Urinary bladder (tissue), 3 donors: ENCODE measurements at regions not wholly inside any gene's neighbourhood (a gene's known extent, or its start where the extent isn't known, plus 50 kb on each side); places are given as distances from the start of the nearest gene placed in this dataset.
"Not testable (repeated sequence)": the region's sequence is repeated elsewhere in the genome, so short reads cannot be mapped to it uniquely, and the experiment has no call there.

Source experiments
- DNase-seq: peaks from one replicate; pipeline ENCODE4 v3.0.0-alpha.2; 2015; ENCODE audit errors: extremely low spot score
- H3K27ac ChIP-seq: one replicate; pipeline ENCODE4 v1.5.1; 2013; ENCODE audit warnings: low read depth, mild to moderate bottlenecking, moderate library complexity
- H3K36me3 ChIP-seq: one replicate; pipeline ENCODE4 v1.6.1; 2013; ENCODE audit warnings: mild to moderate bottlenecking, moderate library complexity; ENCODE audit not compliant: insufficient read depth
- H3K4me1 ChIP-seq: one replicate; pipeline ENCODE4 v1.6.1; 2013; ENCODE audit warnings: mild to moderate bottlenecking, moderate library complexity; ENCODE audit not compliant: insufficient read depth
- H3K4me3 ChIP-seq: one replicate; pipeline ENCODE4 v1.5.1; 2013; ENCODE audit warnings: low read depth, low read length
- WGBS: extraction: QIAGEN DNeasy Blood & Tissue Kit; methylation state at CpG from one replicate; pipeline ENCODE4 v1.1.7; 2013; 5-methylcytosine and 5-hydroxymethylcytosine counted together
- donor health status: healthy with polysubstance abuse.
- donor health status: healthy.

- no peak for DNase-seq
- no peaks in the 10 kb centered on the region for H3K36me3 ChIP-seq
- no peak overlapping the region for H3K27ac ChIP-seq
- H3K4me3 ChIP-seq, result no peak overlapping the region
- H3K4me1 ChIP-seq, result no peaks in the 10 kb centered on the region
- 62% methylated on average over 3 of the region's 3 CpGs for WGBS
These were observed 1221.2 kb downstream of the CDH8 start for GRCh38 chr16:60815033-60815432.

- no peak for DNase-seq
- Histone ChIP-seq H3K4me3 (no peak overlapping the region), H3K27ac (no peak overlapping the region), H3K36me3 (no peaks in the 10 kb centered on the region), H3K4me1 (no peaks in the 10 kb centered on the region)
These were observed 1224.6 kb downstream of the CDH8 start for GRCh38 chr16:60811657-60812056.

DNA sequence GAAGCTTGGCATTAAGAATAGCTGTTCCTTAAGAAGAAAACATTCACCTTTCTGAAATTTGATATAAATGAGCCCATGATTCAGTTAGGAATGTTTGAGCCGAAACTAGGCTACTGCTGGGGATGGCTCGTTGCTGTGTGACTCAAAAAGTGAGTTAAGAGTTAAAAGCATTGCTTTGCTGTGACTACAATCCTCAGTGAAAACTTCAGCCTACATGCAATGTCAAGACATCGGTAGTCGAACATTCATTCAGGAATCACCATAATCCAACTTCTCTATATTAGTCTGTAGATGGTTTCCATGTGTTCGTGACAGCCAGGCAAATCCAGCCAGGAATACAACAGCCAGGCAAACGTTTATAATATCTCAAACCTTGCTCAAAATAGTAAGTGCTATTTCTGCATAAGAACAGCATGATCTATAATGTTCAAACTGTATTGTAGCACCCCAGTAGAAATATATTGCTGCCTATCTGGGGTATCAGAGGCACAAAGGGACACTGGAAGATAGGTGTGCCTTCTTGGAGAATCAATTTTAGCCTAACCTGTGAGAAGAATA, 1225.1 kb downstream of the CDH8 start:
- WGBS, result 29% methylated on average over 6 of the region's 6 CpGs
- no peak overlapping the region for H3K27ac ChIP-seq
- H3K4me3 ChIP-seq, result no peak overlapping the region
- no peak for DNase-seq
- no peaks in the 10 kb centered on the region for H3K4me1 ChIP-seq
- H3K36me3 ChIP-seq, result no peaks in the 10 kb centered on the region

GRCh38 chr16:60810250-60810649, 1226.0 kb downstream of the CDH8 start:
- DNase-seq, result no peak
- Histone ChIP-seq H3K36me3 (no peaks in the 10 kb centered on the region), H3K27ac (no peak overlapping the region), H3K4me1 (no peaks in the 10 kb centered on the region), H3K4me3 (no peak overlapping the region)

DNA sequence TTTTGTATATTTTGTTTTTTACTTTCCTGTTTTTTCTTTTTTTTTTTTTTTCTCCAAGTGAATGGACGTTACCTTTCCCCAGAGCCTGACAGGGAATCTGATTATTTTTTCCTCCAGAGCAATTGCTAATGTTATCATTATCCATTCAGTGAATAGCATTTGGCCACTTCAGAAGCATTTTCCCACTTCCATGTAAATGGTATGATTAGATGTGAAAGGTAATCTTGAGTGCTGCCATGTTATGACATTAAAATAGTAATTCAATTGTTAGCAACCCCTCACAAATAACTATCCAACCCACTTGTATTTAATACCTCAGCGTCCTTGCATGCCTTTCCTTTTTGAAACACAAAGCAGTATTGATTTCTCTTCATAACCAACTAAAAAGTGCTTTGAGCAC, 1243.8 kb downstream of the CDH8 start:
- WGBS, result 66% methylated on average over 2 of the region's 2 CpGs
- DNase-seq, result no peak
- H3K27ac ChIP-seq, result no peak overlapping the region
- no peak overlapping the region for H3K4me3 ChIP-seq
- no peaks in the 10 kb centered on the region for H3K4me1 ChIP-seq
- H3K36me3 ChIP-seq, result no peaks in the 10 kb centered on the region

DNA sequence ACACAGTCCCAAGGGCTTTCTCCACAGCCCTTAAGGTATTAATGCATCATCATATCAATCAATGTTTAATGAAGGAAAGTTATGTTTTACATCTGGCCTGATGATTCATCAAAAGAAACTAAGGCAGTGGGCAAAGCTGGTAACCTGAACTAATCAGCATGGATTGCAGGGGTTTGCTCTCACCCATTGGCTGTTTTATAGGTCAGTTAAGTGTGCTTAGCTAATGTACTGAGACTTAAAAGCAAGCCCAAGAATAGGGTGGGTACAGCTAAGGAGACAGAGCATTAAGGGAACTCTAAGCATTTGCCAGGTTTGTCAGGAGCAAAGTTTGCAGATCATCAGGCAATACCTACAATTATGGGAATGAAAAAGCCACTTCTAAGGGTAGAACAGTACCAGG, 1247.6 kb downstream of the CDH8 start:
- Histone ChIP-seq H3K4me1 (no peaks in the 10 kb centered on the region), H3K4me3 (no peak overlapping the region), H3K36me3 (no peaks in the 10 kb centered on the region), H3K27ac (no peak overlapping the region)
- no peak for DNase-seq

DNA sequence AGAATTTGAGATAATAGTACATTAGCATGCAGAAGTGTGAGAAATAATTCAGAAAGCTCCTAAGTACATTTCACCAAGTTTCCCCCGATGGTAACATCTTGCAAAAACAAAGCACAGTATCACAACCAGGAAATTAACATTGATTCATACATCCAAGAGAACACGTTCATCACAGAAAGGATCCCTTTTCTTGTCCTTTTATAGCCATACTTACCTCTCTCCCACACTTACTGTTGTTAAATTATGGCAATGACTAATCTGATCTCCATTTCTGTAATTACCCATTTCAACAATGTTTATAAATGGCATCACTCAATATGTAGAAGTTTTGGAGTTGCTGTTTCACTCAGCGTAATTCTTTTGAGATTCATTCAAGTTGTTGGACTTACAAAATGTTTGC, 1260.0 kb downstream of the CDH8 start:
- Histone ChIP-seq H3K27ac (no peak overlapping the region), H3K4me3 (no peak overlapping the region), H3K4me1 (no peaks in the 10 kb centered on the region), H3K36me3 (no peaks in the 10 kb centered on the region)
- 84% methylated on average over 3 of the region's 3 CpGs for WGBS
- no peak for DNase-seq

DNA sequence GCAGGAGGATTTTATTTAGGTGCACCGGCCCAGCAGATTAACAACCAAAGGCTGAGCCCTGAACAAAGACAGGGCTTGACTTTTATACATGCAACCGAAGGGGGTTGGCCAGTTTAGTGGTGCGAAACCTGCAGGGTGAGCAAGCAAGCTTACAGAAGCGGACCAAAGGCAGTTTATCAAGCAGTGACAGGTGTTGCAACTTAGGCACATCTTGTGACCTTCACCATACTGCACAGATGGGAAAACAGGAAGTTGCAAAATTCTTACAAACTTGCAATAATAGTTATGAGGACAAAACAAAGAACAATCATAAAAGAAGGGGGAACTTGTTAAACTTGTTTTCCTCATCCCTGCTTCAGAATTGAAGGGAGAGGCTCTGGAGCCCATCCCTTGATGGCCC, 1265.1 kb downstream of the CDH8 start:
- no peak overlapping the region for H3K4me3 ChIP-seq
- H3K4me1 ChIP-seq, result no peaks in the 10 kb centered on the region
- 90% methylated on average over 4 of the region's 4 CpGs for WGBS
- DNase-seq, result no peak
- no peaks in the 10 kb centered on the region for H3K36me3 ChIP-seq
- no peak overlapping the region for H3K27ac ChIP-seq

DNA sequence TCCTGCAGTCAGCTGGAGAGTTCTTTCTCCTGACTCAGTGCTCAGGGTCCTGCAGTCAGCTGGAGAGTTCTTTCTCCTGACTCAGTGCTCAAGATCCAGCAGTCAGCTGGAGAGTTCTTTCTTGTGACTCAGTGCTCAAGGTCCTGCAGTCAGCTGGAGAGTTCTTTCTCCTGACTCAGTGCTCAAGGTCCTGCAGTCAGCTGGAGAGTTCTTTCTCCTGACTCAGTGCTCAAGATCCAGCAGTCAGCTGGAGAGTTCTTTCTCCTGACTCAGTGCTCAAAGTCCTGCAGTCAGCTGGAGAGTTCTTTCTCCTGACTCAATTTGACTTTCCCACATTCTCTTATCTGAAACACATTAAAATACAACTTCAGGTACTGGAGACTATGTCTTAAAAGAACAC, 1265.9 kb downstream of the CDH8 start:
- not testable (repeated sequence) for H3K4me1 ChIP-seq, H3K27ac ChIP-seq, H3K36me3 ChIP-seq, DNase-seq, H3K4me3 ChIP-seq

DNA sequence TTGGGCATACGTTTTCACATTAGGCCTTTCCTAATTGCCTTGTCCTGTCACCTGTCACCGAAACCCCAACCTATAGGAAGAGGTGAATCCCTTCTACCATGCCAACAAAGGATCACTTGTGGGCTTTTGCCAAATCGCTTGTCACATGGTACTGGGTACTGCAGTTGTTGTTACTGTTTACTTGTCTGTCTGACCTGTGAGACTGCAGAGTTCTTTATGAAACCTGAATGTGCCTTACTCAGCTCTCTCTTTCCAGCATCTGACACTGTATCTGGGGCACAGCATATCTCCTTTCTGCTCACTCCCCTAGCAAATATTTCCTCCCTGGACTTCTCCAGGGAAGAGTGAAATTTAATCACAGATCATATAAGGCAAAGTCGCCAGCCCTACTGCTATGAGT, 1272.4 kb downstream of the CDH8 start:
- no peak for DNase-seq
- Histone ChIP-seq H3K27ac (no peak overlapping the region), H3K4me3 (no peak overlapping the region), H3K36me3 (no peaks in the 10 kb centered on the region), H3K4me1 (no peaks in the 10 kb centered on the region)
- WGBS, result 80% methylated on average over 4 of the region's 4 CpGs

GRCh38 chr16:60755907-60756306, 1280.3 kb downstream of the CDH8 start:
- no peak overlapping the region for H3K27ac ChIP-seq
- DNase-seq, result no peak
- H3K36me3 ChIP-seq, result no peaks in the 10 kb centered on the region
- H3K4me1 ChIP-seq, result no peaks in the 10 kb centered on the region
- H3K4me3 ChIP-seq, result no peak overlapping the region

DNA sequence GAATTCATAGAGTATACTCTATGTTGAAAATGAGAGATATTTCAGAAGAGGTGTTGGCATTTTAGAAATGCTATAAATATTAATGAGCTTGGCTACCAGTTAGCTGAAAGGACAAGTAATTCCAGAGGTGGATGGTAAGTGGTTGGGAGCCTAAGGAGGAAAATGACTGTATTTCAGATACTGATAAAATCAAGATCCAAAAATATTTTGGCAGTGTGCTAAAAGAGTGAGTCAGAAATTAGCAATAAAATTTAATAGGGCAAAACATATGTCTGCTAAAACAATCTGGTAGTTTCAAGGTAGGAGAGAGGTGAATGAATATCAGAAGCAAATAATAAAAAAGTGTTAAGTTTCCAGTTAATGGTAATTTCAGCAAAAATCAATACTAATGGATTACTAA, 1287.9 kb downstream of the CDH8 start:
- Histone ChIP-seq H3K4me3 (no peak overlapping the region), H3K36me3 (no peaks in the 10 kb centered on the region), H3K4me1 (no peaks in the 10 kb centered on the region), H3K27ac (no peak overlapping the region)
- no peak for DNase-seq

DNA sequence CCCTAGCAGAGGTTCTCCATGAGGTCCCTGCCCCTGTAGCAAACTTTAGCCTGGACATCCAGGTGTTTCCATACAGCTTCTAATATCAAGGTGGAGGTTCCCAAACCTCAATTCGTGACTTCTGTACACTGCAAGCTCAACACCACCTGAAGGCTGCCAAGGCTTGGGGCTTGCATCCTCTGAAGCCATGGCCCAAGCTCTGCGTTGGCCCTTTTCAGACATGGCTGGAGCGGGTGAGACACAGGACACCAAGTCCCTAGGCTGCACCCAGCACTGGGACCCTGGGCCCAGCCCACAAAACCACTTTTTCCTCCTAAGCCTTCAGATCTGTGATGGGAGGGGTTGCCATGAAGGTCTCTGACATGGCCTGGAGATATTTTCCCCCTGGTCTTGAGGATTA, 1292.0 kb downstream of the CDH8 start:
- 92% methylated on average over 3 of the region's 3 CpGs for WGBS

GRCh38 chr16:60741810-60742209, 1294.4 kb downstream of the CDH8 start:
- Histone ChIP-seq H3K27ac (no peak overlapping the region), H3K4me3 (no peak overlapping the region), H3K4me1 (no peaks in the 10 kb centered on the region), H3K36me3 (no peaks in the 10 kb centered on the region)
- WGBS, result 59% methylated on average over 1 of the region's 1 CpG
- DNase-seq, result no peak

More for the DNA sequence above, 1292.0 kb downstream of the CDH8 start:
- H3K36me3 ChIP-seq, result no peaks in the 10 kb centered on the region
- DNase-seq, result no peak
- no peak overlapping the region for H3K4me3 ChIP-seq
- H3K4me1 ChIP-seq, result no peaks in the 10 kb centered on the region
- H3K27ac ChIP-seq, result no peak overlapping the region
